ENCODE measurements at regions not wholly inside any gene's neighbourhood (a gene's known extent, or its start where the extent isn't known, plus 50 kb on each side); places are given as distances from the start of the nearest gene placed in this dataset.

- no peak overlapping the region for H3K4me3 ChIP-seq (ENCODE audit: severe bottlenecking)
- no peaks in the 10 kb centered on the region for H3K36me3 ChIP-seq (ENCODE audit: low read depth)
- ATAC-seq (ENCODE audit: low read depth) (no peak), DNase-seq (ENCODE audit: low spot score) (no peak)
- H3K27me3 ChIP-seq (ENCODE audit: insufficient read depth, poor library complexity, severe bottlenecking): no peaks in the 10 kb centered on the region
- no peak overlapping the region for H3K27ac ChIP-seq (ENCODE audit: poor library complexity, severe bottlenecking)
- TF ChIP-seq CTCF (IDR thresholded peaks at IDR 0.05; ENCODE audit: poor library complexity, severe bottlenecking): no peak
- H3K9me3 ChIP-seq (ENCODE audit: severe bottlenecking): no peaks in the 10 kb centered on the region
- no peaks in the 10 kb centered on the region for H3K4me1 ChIP-seq (ENCODE audit: insufficient read depth, poor library complexity, severe bottlenecking)
Measured at GRCh38 chr5:143992496-143992895, 178.0 kb downstream of the YIPF5 start.

GRCh38 chr5:144002876-144003275 lies 167.6 kb downstream of the YIPF5 start:
- ATAC-seq (ENCODE audit: low read depth) (no peak), DNase-seq (ENCODE audit: low spot score) (no peak)
- Histone ChIP-seq H3K36me3 (ENCODE audit: low read depth) (no peaks in the 10 kb centered on the region), H3K27me3 (ENCODE audit: insufficient read depth, poor library complexity, severe bottlenecking) (no peaks in the 10 kb centered on the region), H3K4me3 (ENCODE audit: severe bottlenecking) (no peak overlapping the region), H3K27ac (ENCODE audit: poor library complexity, severe bottlenecking) (no peak overlapping the region), H3K9me3 (ENCODE audit: severe bottlenecking) (no peaks in the 10 kb centered on the region), H3K4me1 (ENCODE audit: insufficient read depth, poor library complexity, severe bottlenecking) (no peaks in the 10 kb centered on the region)
- TF ChIP-seq CTCF (IDR thresholded peaks at IDR 0.05; ENCODE audit: poor library complexity, severe bottlenecking): no peak

- Histone ChIP-seq H3K9me3 (ENCODE audit: severe bottlenecking) (no peaks in the 10 kb centered on the region), H3K36me3 (ENCODE audit: low read depth) (no peaks in the 10 kb centered on the region), H3K4me3 (ENCODE audit: severe bottlenecking) (no peak overlapping the region), H3K27ac (ENCODE audit: poor library complexity, severe bottlenecking) (no peak overlapping the region), H3K27me3 (ENCODE audit: insufficient read depth, poor library complexity, severe bottlenecking) (no peaks in the 10 kb centered on the region), H3K4me1 (ENCODE audit: insufficient read depth, poor library complexity, severe bottlenecking) (no peaks in the 10 kb centered on the region)
- DNase-seq (ENCODE audit: low spot score): no peak
- no peak for TF ChIP-seq CTCF (IDR thresholded peaks at IDR 0.05; ENCODE audit: poor library complexity, severe bottlenecking)
- ATAC-seq (ENCODE audit: low read depth): no peak
Measured at GRCh38 chr5:144003636-144004035, 166.8 kb downstream of the YIPF5 start.

- H3K27me3 ChIP-seq (ENCODE audit: insufficient read depth, poor library complexity, severe bottlenecking): no peaks in the 10 kb centered on the region
- no peaks in the 10 kb centered on the region for H3K36me3 ChIP-seq (ENCODE audit: low read depth)
- H3K27ac ChIP-seq (ENCODE audit: poor library complexity, severe bottlenecking): no peak overlapping the region
- DNase-seq (ENCODE audit: low spot score): no peak
- H3K4me1 ChIP-seq (ENCODE audit: insufficient read depth, poor library complexity, severe bottlenecking): no peaks in the 10 kb centered on the region
- no peak for ATAC-seq (ENCODE audit: low read depth)
- H3K9me3 ChIP-seq (ENCODE audit: severe bottlenecking): no peaks in the 10 kb centered on the region
- H3K4me3 ChIP-seq (ENCODE audit: severe bottlenecking): no peak overlapping the region
- no peak for TF ChIP-seq CTCF (IDR thresholded peaks at IDR 0.05; ENCODE audit: poor library complexity, severe bottlenecking)
Measured at GRCh38 chr5:144004146-144004545, 166.3 kb downstream of the YIPF5 start.

- Histone ChIP-seq H3K27me3 (ENCODE audit: insufficient read depth, poor library complexity, severe bottlenecking) (no peaks in the 10 kb centered on the region), H3K4me3 (ENCODE audit: severe bottlenecking) (no peak overlapping the region), H3K27ac (ENCODE audit: poor library complexity, severe bottlenecking) (no peak overlapping the region), H3K4me1 (ENCODE audit: insufficient read depth, poor library complexity, severe bottlenecking) (no peaks in the 10 kb centered on the region), H3K36me3 (ENCODE audit: low read depth) (no peaks in the 10 kb centered on the region), H3K9me3 (ENCODE audit: severe bottlenecking) (no peaks in the 10 kb centered on the region)
- no peak for ATAC-seq (ENCODE audit: low read depth)
- no peak for TF ChIP-seq CTCF (IDR thresholded peaks at IDR 0.05; ENCODE audit: poor library complexity, severe bottlenecking)
- no peak for DNase-seq (ENCODE audit: low spot score)
Measured at GRCh38 chr5:144004751-144005150, 165.7 kb downstream of the YIPF5 start.
